ENCODE measurements at regions not wholly inside any gene's neighbourhood (a gene's known extent, or its start where the extent isn't known, plus 50 kb on each side); places are given as distances from the start of the nearest gene placed in this dataset.

DNA sequence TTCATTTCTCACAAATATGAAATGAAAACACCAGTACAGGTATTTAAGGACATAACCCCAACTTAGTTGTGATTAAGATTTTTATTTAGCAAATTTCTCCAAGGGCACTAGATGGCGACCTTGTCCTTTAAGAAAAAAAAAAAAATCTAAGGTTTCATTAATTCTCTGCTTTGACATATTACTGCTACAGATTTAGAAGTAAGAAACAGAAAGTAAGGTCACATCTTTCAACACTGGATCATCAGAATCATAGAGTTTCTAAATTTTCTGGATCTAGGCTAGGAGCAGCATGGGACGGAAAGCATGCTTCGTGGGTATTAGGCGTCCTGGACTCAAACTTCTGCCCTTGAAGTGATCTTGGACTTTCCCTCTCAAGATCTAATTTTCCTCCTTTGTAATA lies 85.5 kb upstream of the PRKG1 start:
- Histone ChIP-seq H3K27me3 (ENCODE audit: insufficient read depth, low read length) (peaks cover 18% of the 10 kb centered on the region; the same call in 1 of the 2 replicates), H3K79me2 (ENCODE audit: insufficient read depth, low read length) (no peaks in the 10 kb centered on the region), H3K9ac (ENCODE audit: extremely low read depth, insufficient read length, low read length) (no peak overlapping the region), H2BK20ac (ENCODE audit: low read depth, low read length, poor library complexity, severe bottlenecking) (no peak overlapping the region), H3K23me2 (ENCODE audit: insufficient read length, low read depth, low read length, poor library complexity, severe bottlenecking) (peaks cover 17% of the 10 kb centered on the region), H2AK5ac (ENCODE audit: insufficient read length, low read length) (no peak overlapping the region), H4K91ac (ENCODE audit: insufficient read length, low read depth, low read length) (no peak overlapping the region), H3K4me1 (ENCODE audit: insufficient read depth, low read length) (peaks cover 2% of the 10 kb centered on the region; the same call in 1 of the 2 replicates), H3K4ac (ENCODE audit: low read depth, low read length) (no peak overlapping the region), H2BK120ac (ENCODE audit: low read depth, low read length, poor library complexity, severe bottlenecking) (no peak overlapping the region), H4K20me1 (ENCODE audit: control insufficient read depth, insufficient read depth, insufficient read length) (no peaks in the 10 kb centered on the region), H4K5ac (ENCODE audit: insufficient read length, low read depth, low read length) (no peak overlapping the region), H2AFZ (ENCODE audit: low read length) (no peak overlapping the region), H3T11ph (ENCODE audit: low read length) (no peak overlapping the region), H2BK12ac (ENCODE audit: insufficient read length, low read depth, low read length) (no peak overlapping the region), H4K8ac (replicated peaks; ENCODE audit: insufficient read length, low read depth, low read length) (no peak overlapping the region), H3K79me1 (ENCODE audit: insufficient read depth, low read depth, low read length, poor library complexity, severe bottlenecking) (no peaks in the 10 kb centered on the region), H2BK15ac (ENCODE audit: low read depth, low read length) (no peak overlapping the region), H3K23ac (ENCODE audit: insufficient read length, low read depth, low read length) (no peak overlapping the region), H2BK5ac (ENCODE audit: insufficient read length, low read length) (no peak overlapping the region), H3K14ac (ENCODE audit: insufficient read depth, low read length) (no peak overlapping the region), H3K27ac (ENCODE audit: insufficient read length, low read depth, low read length) (no peak overlapping the region), H3K4me2 (ENCODE audit: insufficient read depth, insufficient read length, low read length) (no peak overlapping the region), H3K9me3 (ENCODE audit: control insufficient read depth, low read depth, low read length) (no peaks in the 10 kb centered on the region), H3K18ac (ENCODE audit: insufficient read length, low read depth, low read length) (no peak overlapping the region), H3K56ac (ENCODE audit: insufficient read length, low read depth, low read length) (no peak overlapping the region)
- Mint-ChIP-seq H3K27ac (no peak overlapping the region), H3K4me1 (peaks cover 7 to 14% of the 10 kb centered on the region in 2 experiments), H3K9me3 (no peaks in the 10 kb centered on the region), H3K4me3 (no peak overlapping the region), H3K36me3 (ENCODE audit: insufficient read depth in 1 of 3, low read depth in 3 of 3) (no peaks in the 10 kb centered on the region), H3K27me3 (ENCODE audit: low read depth) (peaks cover 55% of the 10 kb centered on the region)
- TF ChIP-seq, protein P1, sequence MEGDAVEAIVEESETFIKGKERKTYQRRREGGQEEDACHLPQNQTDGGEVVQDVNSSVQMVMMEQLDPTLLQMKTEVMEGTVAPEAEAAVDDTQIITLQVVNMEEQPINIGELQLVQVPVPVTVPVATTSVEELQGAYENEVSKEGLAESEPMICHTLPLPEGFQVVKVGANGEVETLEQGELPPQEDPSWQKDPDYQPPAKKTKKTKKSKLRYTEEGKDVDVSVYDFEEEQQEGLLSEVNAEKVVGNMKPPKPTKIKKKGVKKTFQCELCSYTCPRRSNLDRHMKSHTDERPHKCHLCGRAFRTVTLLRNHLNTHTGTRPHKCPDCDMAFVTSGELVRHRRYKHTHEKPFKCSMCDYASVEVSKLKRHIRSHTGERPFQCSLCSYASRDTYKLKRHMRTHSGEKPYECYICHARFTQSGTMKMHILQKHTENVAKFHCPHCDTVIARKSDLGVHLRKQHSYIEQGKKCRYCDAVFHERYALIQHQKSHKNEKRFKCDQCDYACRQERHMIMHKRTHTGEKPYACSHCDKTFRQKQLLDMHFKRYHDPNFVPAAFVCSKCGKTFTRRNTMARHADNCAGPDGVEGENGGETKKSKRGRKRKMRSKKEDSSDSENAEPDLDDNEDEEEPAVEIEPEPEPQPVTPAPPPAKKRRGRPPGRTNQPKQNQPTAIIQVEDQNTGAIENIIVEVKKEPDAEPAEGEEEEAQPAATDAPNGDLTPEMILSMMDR (conservative IDR thresholded peaks at IDR 0.05) = peak; percentile 71
- WGBS (ENCODE audit: extremely low coverage, insufficient read length, low lambda C conversion rate) = no CpG with 5 or more reads among the region's 4 CpGs
- no peak for DNase-seq

Data from H9 (cell line).